Mucosa of descending colon (tissue), 3 donors: ENCODE measurements at regions not wholly inside any gene's neighbourhood (a gene's known extent, or its start where the extent isn't known, plus 50 kb on each side); places are given as distances from the start of the nearest gene placed in this dataset.

Experiments used
- ATAC-seq: fragments of 200-7000 bp; cut with Tn5 transposase; one replicate; pipeline ENCODE4 v1.9.1; 2020; ENCODE audit warnings: mild to moderate bottlenecking, moderate library complexity
- DNase-seq, 3 donors: peaks; one replicate each; pipeline ENCODE4 v3.0.0-alpha.2; 2020
- H3K36me3 ChIP-seq: fragments of 200-600 bp; one replicate; pipeline ENCODE4 v1.8.0; 2021; ENCODE audit warnings: low read depth, mild to moderate bottlenecking
- H3K4me1 ChIP-seq: fragments of 200-600 bp; one replicate; pipeline ENCODE4 v1.8.0; 2021; ENCODE audit warnings: low read depth, mild to moderate bottlenecking
- H3K4me3 ChIP-seq: fragments of 200-600 bp; one replicate; pipeline ENCODE4 v1.8.0; 2021; ENCODE audit warnings: mild to moderate bottlenecking
- H3K9me3 ChIP-seq: fragments of 200-600 bp; one replicate; pipeline ENCODE4 v1.8.0; 2021; ENCODE audit warnings: mild to moderate bottlenecking
- intact Hi-C, 2 donors: fragments of 100-400 bp; cut with DNase I in 1 of 2; cut with micrococcal nuclease in 1 of 2; formaldehyde crosslinking; loops; one replicate each; pipeline versions ENCODE4 v1.11.0 to v1.11.1; 2022; cut with DNase I, micrococcal nuclease
- TF ChIP-seq, protein P1 (sequence below): fragments of 200-600 bp; IDR thresholded peaks from one replicate; pipeline ENCODE4 v1.8.0; 2022; ENCODE audit warnings: antibody characterized with exemption, mild to moderate bottlenecking
- donor health status: DM: no; HTN: no; CAD: no; lungs with moderate emphysema.
- donor health status: DM: no; HTN: no; CAD: no.
- donor health status: DM: no; HTN: yes; CAD: no.

DNA sequence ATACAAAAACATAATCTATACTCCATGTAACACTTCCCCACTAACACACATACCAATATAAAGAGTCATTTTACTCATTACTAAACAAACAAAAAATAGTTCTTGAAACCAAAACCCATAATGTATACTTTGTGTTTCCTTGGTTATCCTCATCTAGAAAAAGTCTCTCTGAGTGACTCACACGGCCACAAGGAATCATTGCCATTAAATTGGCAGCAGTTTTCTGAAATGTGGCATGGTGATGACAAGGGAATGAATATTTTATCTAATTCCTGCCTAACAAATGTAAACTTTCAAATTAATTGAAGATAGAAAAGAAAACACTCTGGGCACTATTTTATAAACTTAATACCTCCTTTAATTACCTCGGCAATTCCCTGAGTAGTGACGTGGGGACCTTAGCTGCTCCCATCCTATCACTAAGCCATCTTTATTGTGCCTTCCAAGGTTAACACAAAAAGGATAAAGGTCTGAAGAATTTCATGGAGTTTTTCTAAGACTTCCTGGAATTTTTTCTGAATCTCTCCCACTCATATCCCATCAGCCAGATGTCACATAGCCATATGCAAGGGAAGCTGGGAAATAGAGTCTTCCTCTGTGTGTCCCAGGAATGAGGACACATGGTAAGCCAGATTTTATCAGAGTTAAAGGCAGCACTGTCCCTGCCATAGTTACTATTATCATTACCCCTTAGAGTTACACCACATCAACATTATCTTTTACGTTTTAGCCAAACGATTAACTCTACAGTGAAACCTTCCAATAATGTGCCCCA, 857.2 kb upstream of the TENM4 start:
- H3K4me1 ChIP-seq = no peaks in the 10 kb centered on the region
- TF ChIP-seq, protein P1, sequence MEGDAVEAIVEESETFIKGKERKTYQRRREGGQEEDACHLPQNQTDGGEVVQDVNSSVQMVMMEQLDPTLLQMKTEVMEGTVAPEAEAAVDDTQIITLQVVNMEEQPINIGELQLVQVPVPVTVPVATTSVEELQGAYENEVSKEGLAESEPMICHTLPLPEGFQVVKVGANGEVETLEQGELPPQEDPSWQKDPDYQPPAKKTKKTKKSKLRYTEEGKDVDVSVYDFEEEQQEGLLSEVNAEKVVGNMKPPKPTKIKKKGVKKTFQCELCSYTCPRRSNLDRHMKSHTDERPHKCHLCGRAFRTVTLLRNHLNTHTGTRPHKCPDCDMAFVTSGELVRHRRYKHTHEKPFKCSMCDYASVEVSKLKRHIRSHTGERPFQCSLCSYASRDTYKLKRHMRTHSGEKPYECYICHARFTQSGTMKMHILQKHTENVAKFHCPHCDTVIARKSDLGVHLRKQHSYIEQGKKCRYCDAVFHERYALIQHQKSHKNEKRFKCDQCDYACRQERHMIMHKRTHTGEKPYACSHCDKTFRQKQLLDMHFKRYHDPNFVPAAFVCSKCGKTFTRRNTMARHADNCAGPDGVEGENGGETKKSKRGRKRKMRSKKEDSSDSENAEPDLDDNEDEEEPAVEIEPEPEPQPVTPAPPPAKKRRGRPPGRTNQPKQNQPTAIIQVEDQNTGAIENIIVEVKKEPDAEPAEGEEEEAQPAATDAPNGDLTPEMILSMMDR = no peak
- no peak for ATAC-seq
- no peak for DNase-seq
- H3K4me3 ChIP-seq = no peak overlapping the region
- H3K9me3 ChIP-seq = no peaks in the 10 kb centered on the region
- intact Hi-C loops = no loop called here
- H3K36me3 ChIP-seq = no peaks in the 10 kb centered on the region

DNA sequence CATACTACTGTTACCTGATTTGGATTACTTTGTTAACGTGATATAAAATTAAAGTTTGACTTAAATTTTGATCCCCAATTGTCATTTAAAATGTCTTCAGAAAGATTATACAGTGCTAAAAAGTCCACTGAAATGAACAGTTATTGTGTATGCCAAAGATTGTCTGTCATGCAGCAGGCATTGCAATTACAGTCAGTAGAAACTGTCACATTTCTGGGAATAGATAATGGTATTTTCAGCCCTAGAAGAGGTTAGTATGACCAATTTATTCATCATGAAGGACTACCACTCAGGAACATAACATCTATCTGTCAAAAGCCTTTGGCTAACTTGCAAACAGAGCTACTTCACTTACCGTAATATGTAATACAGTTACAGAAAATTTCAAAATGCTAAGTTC, 852.5 kb upstream of the TENM4 start:
- DNase-seq (no peak), ATAC-seq (no peak)
- intact Hi-C loops = no loop called here
- Histone ChIP-seq H3K4me3 (no peak overlapping the region), H3K4me1 (no peaks in the 10 kb centered on the region), H3K9me3 (no peaks in the 10 kb centered on the region), H3K36me3 (no peaks in the 10 kb centered on the region)
- TF ChIP-seq, protein P1 = no peak

DNA sequence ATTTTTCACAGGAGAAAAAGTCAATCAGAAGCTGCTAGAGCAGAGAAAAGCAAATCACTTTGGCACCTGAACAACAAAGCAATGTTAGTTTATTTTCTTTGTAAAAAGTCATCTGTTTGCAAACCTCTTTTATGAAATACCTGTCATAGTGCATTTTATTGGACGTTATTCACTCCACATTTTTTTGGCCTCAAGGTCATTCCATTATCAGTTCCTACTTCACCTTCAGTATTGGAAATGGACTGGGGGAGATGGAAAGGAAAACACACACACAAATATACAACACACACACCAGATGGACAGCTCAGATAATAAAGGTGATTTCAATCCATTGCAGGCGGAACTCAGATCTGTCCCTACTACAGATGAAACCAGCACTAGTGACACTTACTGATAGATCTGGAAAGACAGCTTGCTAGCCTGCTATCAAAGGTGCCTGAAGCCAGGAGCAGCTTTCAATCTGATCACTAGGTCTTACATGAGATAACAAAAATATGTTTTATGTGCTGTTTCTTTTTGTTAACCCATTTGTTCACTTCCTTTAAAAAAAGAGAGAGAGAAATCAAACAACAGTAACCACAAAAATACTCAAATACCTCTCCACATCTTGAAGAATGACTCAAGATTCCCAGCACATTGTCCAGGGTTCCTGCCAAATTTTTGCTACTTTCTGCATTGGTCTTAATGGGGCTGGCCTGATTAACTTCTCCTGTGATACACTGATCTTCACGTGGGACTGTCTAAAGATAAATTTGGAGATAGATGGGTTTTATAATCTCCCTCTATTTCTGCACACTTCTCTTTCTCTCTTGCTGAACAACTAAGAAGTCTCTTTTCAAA, 844.3 kb upstream of the TENM4 start:
- Histone ChIP-seq H3K4me1 (no peaks in the 10 kb centered on the region), H3K9me3 (no peaks in the 10 kb centered on the region), H3K4me3 (no peak overlapping the region), H3K36me3 (no peaks in the 10 kb centered on the region)
- DNase-seq (no peak), ATAC-seq (no peak)
- intact Hi-C loops = no loop called here
- TF ChIP-seq, protein P1 = no peak

DNA sequence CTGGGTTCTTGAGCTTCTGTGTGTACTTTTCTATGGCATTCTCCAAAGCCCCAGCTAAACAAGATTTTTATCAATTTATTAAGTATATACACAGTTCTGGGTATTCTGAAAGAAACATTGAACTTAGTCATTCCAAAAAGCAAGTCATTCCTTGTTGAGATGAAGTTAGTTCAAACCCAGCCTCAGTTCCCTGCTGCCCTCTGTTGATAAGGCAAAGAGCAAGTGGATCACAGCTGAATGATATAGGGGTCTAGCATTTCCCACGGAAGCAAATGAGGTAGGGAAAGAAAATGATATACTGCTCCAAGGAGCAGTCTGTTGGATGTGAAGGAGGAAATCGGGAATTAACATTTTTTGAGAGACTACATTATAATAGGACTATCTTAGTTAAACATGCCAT, 841.8 kb upstream of the TENM4 start:
- Histone ChIP-seq H3K9me3 (no peaks in the 10 kb centered on the region), H3K4me1 (no peaks in the 10 kb centered on the region), H3K4me3 (no peak overlapping the region), H3K36me3 (no peaks in the 10 kb centered on the region)
- ATAC-seq (no peak), DNase-seq (no peak)
- intact Hi-C loops = no loop called here
- TF ChIP-seq, protein P1 = no peak

DNA sequence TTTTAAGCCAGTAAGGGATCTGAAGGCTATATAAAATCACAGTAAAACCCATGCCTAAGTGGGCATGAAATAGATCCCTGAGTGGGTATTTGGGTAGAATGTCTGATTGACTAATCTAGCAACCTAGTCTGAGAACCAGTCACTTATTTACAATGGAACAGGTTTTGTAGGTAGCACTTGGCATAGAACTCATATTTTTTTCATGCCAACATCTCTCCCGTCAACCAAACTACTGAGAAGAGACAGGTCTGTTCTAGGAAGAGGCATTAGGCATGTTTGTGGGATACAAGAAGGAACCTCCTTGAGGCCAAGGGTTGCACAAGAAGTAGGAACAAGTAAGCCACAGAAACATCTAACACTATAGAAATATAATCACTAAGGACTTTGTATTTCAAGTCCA, 840.4 kb upstream of the TENM4 start:
- DNase-seq (no peak), ATAC-seq (no peak)
- no peak overlapping the region for H3K4me3 ChIP-seq
- intact Hi-C loops = no loop called here
- no peaks in the 10 kb centered on the region for H3K9me3 ChIP-seq
- no peaks in the 10 kb centered on the region for H3K36me3 ChIP-seq
- no peaks in the 10 kb centered on the region for H3K4me1 ChIP-seq
- TF ChIP-seq, protein P1 = no peak
